ENCODE measurements at regions not wholly inside any gene's neighbourhood (a gene's known extent, or its start where the extent isn't known, plus 50 kb on each side); places are given as distances from the start of the nearest gene placed in this dataset.

GRCh38 chr5:94027145-94027544, 285.7 kb upstream of the POU5F2 start:
- no peak for DNase-seq
- H3K27me3 ChIP-seq, result no peaks in the 10 kb centered on the region
- no peaks in the 10 kb centered on the region for H3K36me3 ChIP-seq (replicated peaks in 1 of 2)
- no peaks in the 10 kb centered on the region for H3K9me3 ChIP-seq (replicated peaks in 1 of 3)
- intact Hi-C loops (cut with DNase I), result no loop called here
- 96 to 100% (median 97%) methylated on average over 1 of the region's 1 CpG for WGBS, 4 donors
- no peak overlapping the region for H3K27ac ChIP-seq
- H3K4me1 ChIP-seq (replicated peaks in 1 of 2), result no peaks in the 10 kb centered on the region
- H3K4me3 ChIP-seq, result no peak overlapping the region
- TF ChIP-seq POLR2A (IDR thresholded peaks at IDR 0.05) (no peak), CTCF (IDR thresholded peaks at IDR 0.05) (no peak)

GRCh38 chr5:94025788-94026473, 284.5 kb upstream of the POU5F2 start:
- WGBS, 4 donors, result 91 to 96% (median 95%) methylated on average over 7 to 10 of the region's 10 CpGs
- Histone ChIP-seq H3K4me1 (replicated peaks in 1 of 2) (peaks cover 0 to 8% of the 10 kb centered on the region in 2 donors), H3K4me3 (no peak overlapping the region), H3K36me3 (replicated peaks in 1 of 2) (no peaks in the 10 kb centered on the region), H3K27me3 (no peaks in the 10 kb centered on the region), H3K9me3 (replicated peaks in 1 of 3) (no peaks in the 10 kb centered on the region), H3K27ac (no peak overlapping the region)
- intact Hi-C loops (cut with DNase I), result no loop called here
- DNase-seq, result no peak
- TF ChIP-seq CTCF (IDR thresholded peaks at IDR 0.05), result no peak
- no peak for TF ChIP-seq POLR2A (IDR thresholded peaks at IDR 0.05)

- no peaks in the 10 kb centered on the region for H3K27me3 ChIP-seq
- no peak for DNase-seq
- 90 to 98% (median 96%) methylated on average over 1 of the region's 1 CpG for WGBS, 4 donors
- TF ChIP-seq CTCF (IDR thresholded peaks at IDR 0.05) (no peak), POLR2A (IDR thresholded peaks at IDR 0.05) (no peak)
- H3K9me3 ChIP-seq (replicated peaks in 1 of 3), result no peaks in the 10 kb centered on the region
- H3K27ac ChIP-seq, result no peak overlapping the region
- intact Hi-C loops (cut with DNase I), result no loop called here
- no peaks in the 10 kb centered on the region for H3K36me3 ChIP-seq (replicated peaks in 1 of 2)
- H3K4me1 ChIP-seq (replicated peaks in 1 of 2), result peaks cover 0 to 8% of the 10 kb centered on the region in 2 donors
- no peak overlapping the region for H3K4me3 ChIP-seq
These were observed 283.2 kb upstream of the POU5F2 start for GRCh38 chr5:94024620-94025019.

- TF ChIP-seq CTCF (IDR thresholded peaks at IDR 0.05) (no peak), POLR2A (IDR thresholded peaks at IDR 0.05) (no peak)
- WGBS, 4 donors, result 97 to 100% (median 99%) methylated on average over 1 of the region's 1 CpG
- H3K36me3 ChIP-seq (replicated peaks in 1 of 2), result no peaks in the 10 kb centered on the region
These were observed 282.7 kb upstream of the POU5F2 start for GRCh38 chr5:94024101-94024500.

More at GRCh38 chr5:94024101-94024500, 282.7 kb upstream of the POU5F2 start:
- H3K9me3 ChIP-seq (replicated peaks in 1 of 3), result no peaks in the 10 kb centered on the region
- no peak overlapping the region for H3K27ac ChIP-seq
- no peaks in the 10 kb centered on the region for H3K27me3 ChIP-seq
- DNase-seq, result no peak
- intact Hi-C loops (cut with DNase I), result no loop called here
- H3K4me3 ChIP-seq, result no peak overlapping the region
- peaks cover 0 to 8% of the 10 kb centered on the region in 2 donors for H3K4me1 ChIP-seq (replicated peaks in 1 of 2)
